Loucy (cell line): ENCODE measurements at regions not wholly inside any gene's neighbourhood (a gene's known extent, or its start where the extent isn't known, plus 50 kb on each side); places are given as distances from the start of the nearest gene placed in this dataset.

Experiments
- H2AFZ ChIP-seq: fragments of 200-600 bp; sonication (generic); 2 replicates; pipeline ENCODE4 v1.6.0; 2016; ENCODE audit warnings: antibody characterized with exemption, mild to moderate bottlenecking, low read length, moderate library complexity
- H3F3A ChIP-seq: fragments of 200-600 bp; 2 replicates; pipeline ENCODE4 v1.6.0; 2016; ENCODE audit warnings: antibody characterized with exemption, low read depth, mild to moderate bottlenecking
- H3K27me3 ChIP-seq: fragments of 200-600 bp; sonication (generic); 2 replicates; pipeline ENCODE4 v1.6.1; 2014; ENCODE audit warnings: low read length, mild to moderate bottlenecking; ENCODE audit not compliant: insufficient read depth, poor library complexity, severe bottlenecking
- H3K36me3 ChIP-seq: fragments of 200-600 bp; sonication (generic); 2 replicates; pipeline ENCODE4 v1.6.1; 2016; ENCODE audit warnings: low read length; ENCODE audit not compliant: insufficient read depth
- H3K4me1 ChIP-seq: fragments of 200-600 bp; sonication (generic); 2 replicates; pipeline ENCODE4 v1.5.1; 2014; ENCODE audit warnings: low read length, mild to moderate bottlenecking; ENCODE audit not compliant: insufficient read depth, poor library complexity, severe bottlenecking
- H3K4me2 ChIP-seq: fragments of 200-600 bp; sonication (generic); 2 replicates; pipeline ENCODE4 v1.6.0; 2014; ENCODE audit warnings: antibody characterized with exemption, low read length, low read depth, mild to moderate bottlenecking; ENCODE audit not compliant: poor library complexity, severe bottlenecking
- H3K4me3 ChIP-seq: fragments of 200-600 bp; sonication (generic); 2 replicates; pipeline ENCODE4 v1.5.1; 2014; ENCODE audit warnings: low read length, mild to moderate bottlenecking, mixed read lengths; ENCODE audit not compliant: poor library complexity, severe bottlenecking
- H3K79me2 ChIP-seq: fragments of 200-600 bp; sonication (generic); 2 replicates; pipeline ENCODE4 v1.6.1; 2014; ENCODE audit warnings: low read length; ENCODE audit not compliant: insufficient read depth
- H3K9ac ChIP-seq: fragments of 200-600 bp; sonication (generic); 2 replicates; pipeline ENCODE4 v1.6.0; 2014; ENCODE audit warnings: mild to moderate bottlenecking, low read depth, low read length, moderate library complexity; ENCODE audit not compliant: poor library complexity, severe bottlenecking
- H3K9me2 ChIP-seq: fragments of 200-600 bp; sonication (generic); replicated peaks from 2 replicates; pipeline ENCODE4 v1.6.1; 2016; ENCODE audit warnings: low read depth, low read length, mixed read lengths
- H3K9me3 ChIP-seq: fragments of 200-600 bp; sonication (generic); 2 replicates; pipeline ENCODE4 v1.6.1; 2014; ENCODE audit warnings: mild to moderate bottlenecking, antibody characterized with exemption, low read length, low read depth; ENCODE audit not compliant: insufficient read depth
- H4K20me1 ChIP-seq: fragments of 200-600 bp; sonication (generic); 2 replicates; pipeline ENCODE4 v1.6.0; 2014; ENCODE audit warnings: antibody characterized with exemption, low read length, mild to moderate bottlenecking; ENCODE audit not compliant: insufficient read depth, poor library complexity, severe bottlenecking
- EZH2phosphoT487 ChIP-seq: fragments of 200-600 bp; IDR thresholded peaks from 2 replicates; pipeline ENCODE4 v1.6.1; 2018; ENCODE audit warnings: antibody characterized with exemption, mild to moderate bottlenecking, moderate library complexity, borderline replicate concordance
- TF ChIP-seq, protein P1 (sequence below): fragments of 200-600 bp; sonication (generic); conservative IDR thresholded peaks from 2 replicates; pipeline ENCODE4 v1.5.1; 2014; ENCODE audit warnings: mild to moderate bottlenecking, antibody characterized with exemption, low read length

DNA sequence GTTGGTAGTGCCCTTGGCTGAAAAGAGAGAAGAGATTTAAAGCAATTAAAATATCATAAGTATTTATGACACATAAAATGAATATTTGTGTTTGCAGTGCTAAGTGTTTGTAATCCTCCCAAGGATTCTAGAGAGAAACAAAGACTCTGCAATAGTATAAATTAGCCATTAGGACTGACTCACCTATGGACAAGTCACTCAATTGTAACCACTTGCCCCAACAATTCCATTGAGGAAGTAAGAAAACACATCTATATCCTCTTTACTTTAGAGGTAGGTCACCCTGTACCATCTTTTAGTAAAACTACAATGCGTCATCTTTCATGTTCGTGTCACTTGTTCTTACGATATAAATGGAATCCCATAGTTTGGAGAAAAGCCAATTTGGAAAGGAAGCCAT is 85.7 kb upstream of the INHBA start:
- Histone ChIP-seq H3K27me3 (no peaks in the 10 kb centered on the region), H3K79me2 (no peaks in the 10 kb centered on the region), H3K36me3 (no peaks in the 10 kb centered on the region), H4K20me1 (no peaks in the 10 kb centered on the region), H3F3A (no peaks in the 10 kb centered on the region), H3K9me2 (no peaks in the 10 kb centered on the region), H3K4me3 (no peak overlapping the region), H3K4me2 (no peak overlapping the region), H2AFZ (no peak overlapping the region), H3K9ac (no peak overlapping the region), H3K9me3 (no peaks in the 10 kb centered on the region), H3K4me1 (no peaks in the 10 kb centered on the region)
- TF ChIP-seq, protein P1, sequence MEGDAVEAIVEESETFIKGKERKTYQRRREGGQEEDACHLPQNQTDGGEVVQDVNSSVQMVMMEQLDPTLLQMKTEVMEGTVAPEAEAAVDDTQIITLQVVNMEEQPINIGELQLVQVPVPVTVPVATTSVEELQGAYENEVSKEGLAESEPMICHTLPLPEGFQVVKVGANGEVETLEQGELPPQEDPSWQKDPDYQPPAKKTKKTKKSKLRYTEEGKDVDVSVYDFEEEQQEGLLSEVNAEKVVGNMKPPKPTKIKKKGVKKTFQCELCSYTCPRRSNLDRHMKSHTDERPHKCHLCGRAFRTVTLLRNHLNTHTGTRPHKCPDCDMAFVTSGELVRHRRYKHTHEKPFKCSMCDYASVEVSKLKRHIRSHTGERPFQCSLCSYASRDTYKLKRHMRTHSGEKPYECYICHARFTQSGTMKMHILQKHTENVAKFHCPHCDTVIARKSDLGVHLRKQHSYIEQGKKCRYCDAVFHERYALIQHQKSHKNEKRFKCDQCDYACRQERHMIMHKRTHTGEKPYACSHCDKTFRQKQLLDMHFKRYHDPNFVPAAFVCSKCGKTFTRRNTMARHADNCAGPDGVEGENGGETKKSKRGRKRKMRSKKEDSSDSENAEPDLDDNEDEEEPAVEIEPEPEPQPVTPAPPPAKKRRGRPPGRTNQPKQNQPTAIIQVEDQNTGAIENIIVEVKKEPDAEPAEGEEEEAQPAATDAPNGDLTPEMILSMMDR, result no peak
- no peak for TF ChIP-seq EZH2phosphoT487

DNA sequence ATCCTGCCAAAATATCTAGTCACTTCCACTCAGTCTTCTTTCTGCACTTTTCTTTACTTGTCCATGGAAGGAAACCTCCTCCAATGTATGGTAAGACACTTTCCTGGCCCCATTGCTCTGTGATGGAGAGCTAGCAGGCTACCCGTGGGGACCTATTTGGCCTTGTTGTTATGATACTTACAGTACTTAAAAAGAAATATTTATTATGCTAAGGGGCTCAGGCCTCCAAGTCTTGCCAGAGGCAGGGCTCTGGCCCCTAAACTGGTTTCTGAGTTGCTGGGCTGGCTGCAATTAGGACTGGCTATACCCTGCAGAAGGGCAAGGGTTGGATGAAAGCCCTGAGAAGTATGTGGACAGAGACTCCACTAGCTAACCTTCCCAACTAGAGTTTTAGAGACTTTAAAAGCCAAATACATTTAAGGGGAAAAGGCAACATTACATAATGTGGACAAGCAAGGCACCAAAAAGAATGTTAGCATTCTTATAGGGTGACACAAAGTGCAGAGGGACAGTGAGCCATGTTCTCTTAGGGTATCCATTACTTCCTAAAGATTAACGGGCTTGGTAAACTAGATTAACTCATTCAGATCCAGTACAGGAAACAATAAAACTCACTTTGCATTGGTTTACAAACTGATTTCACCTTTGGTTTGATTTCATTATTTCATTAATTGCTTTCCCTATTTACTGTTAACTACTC is 84.9 kb upstream of the INHBA start:
- Histone ChIP-seq H3K9me2 (no peaks in the 10 kb centered on the region), H3K4me1 (no peaks in the 10 kb centered on the region), H3K9ac (no peak overlapping the region), H3K9me3 (no peaks in the 10 kb centered on the region), H3K4me2 (no peak overlapping the region), H3K36me3 (no peaks in the 10 kb centered on the region), H4K20me1 (no peaks in the 10 kb centered on the region), H3K27me3 (no peaks in the 10 kb centered on the region), H3K79me2 (no peaks in the 10 kb centered on the region), H3F3A (no peaks in the 10 kb centered on the region), H2AFZ (no peak overlapping the region), H3K4me3 (no peak overlapping the region)
- TF ChIP-seq, protein P1, result no peak
- TF ChIP-seq EZH2phosphoT487, result no peak

GRCh38 chr7:41786944-41787343 is 84.1 kb upstream of the INHBA start:
- no peaks in the 10 kb centered on the region for H3K36me3 ChIP-seq

More at GRCh38 chr7:41786944-41787343, 84.1 kb upstream of the INHBA start:
- H3K79me2 ChIP-seq, result no peaks in the 10 kb centered on the region
- no peaks in the 10 kb centered on the region for H4K20me1 ChIP-seq
- no peak for TF ChIP-seq EZH2phosphoT487
- TF ChIP-seq, protein P1, result no peak
- no peak overlapping the region for H2AFZ ChIP-seq
- H3K9ac ChIP-seq, result no peak overlapping the region
- H3F3A ChIP-seq, result no peaks in the 10 kb centered on the region
- H3K4me1 ChIP-seq, result no peaks in the 10 kb centered on the region
- no peaks in the 10 kb centered on the region for H3K27me3 ChIP-seq
- no peak overlapping the region for H3K4me3 ChIP-seq
- H3K9me3 ChIP-seq, result no peaks in the 10 kb centered on the region
- H3K4me2 ChIP-seq, result no peak overlapping the region
- no peaks in the 10 kb centered on the region for H3K9me2 ChIP-seq
